ENCODE measurements at regions not wholly inside any gene's neighbourhood (a gene's known extent, or its start where the extent isn't known, plus 50 kb on each side); places are given as distances from the start of the nearest gene placed in this dataset.

DNA sequence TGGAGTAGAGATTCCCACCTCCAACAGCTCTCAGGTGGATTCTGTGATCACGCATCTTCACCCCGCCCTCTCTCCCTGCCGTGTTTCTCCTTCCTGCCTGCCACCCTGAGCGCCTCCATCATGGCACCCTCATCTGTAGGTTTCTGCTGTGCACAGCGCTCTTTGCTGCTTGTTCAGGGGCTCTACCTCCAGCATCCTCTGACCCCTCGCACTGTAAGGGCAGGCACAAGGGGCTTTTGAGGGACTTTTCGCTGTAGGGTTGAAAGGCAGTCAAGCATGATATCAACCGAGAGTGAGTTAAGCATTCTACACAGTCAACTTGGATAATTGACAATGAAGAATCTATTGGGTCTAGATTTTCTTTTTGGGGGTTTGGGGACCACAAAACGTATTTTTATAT, 99.1 kb upstream of the GREM2 start:
- TF ChIP-seq CTCF (conservative IDR thresholded peaks at IDR 0.05 in 1 of 2, IDR thresholded peaks at IDR 0.05 in 1 of 2; ENCODE audit: low read depth in 1 of 2, low read length in 2 of 2), result no peak
- no peak for TF ChIP-seq EZH2 (IDR thresholded peaks at IDR 0.05; ENCODE audit: low read length, missing control alignments)

All from fibroblast of lung (primary cell).